ENCODE measurements at regions not wholly inside any gene's neighbourhood (a gene's known extent, or its start where the extent isn't known, plus 50 kb on each side); places are given as distances from the start of the nearest gene placed in this dataset.

- no peaks in the 10 kb centered on the region for H3K4me1 ChIP-seq
- intact Hi-C loops (cut with DNase I) = no loop called here
- 72% methylated on average over 2 of the region's 3 CpGs for WGBS (ENCODE audit: insufficient coverage, low coverage, low lambda C conversion rate, missing lambda C conversion rate)
- no peaks in the 10 kb centered on the region for H3K27me3 ChIP-seq
- ATAC-seq (no peak), DNase-seq (no peak)
- TF ChIP-seq CTCF (IDR thresholded peaks at IDR 0.05) (no peak), POLR2A (IDR thresholded peaks at IDR 0.05) (no peak)
- no peak overlapping the region for H3K27ac ChIP-seq
- H3K36me3 ChIP-seq = no peaks in the 10 kb centered on the region
- no peaks in the 10 kb centered on the region for H3K9me3 ChIP-seq
- no peak overlapping the region for H3K4me3 ChIP-seq
These were observed 145.7 kb downstream of the SYF2 start for GRCh38 chr1:25086518-25087079.

- 0% methylated on average over 1 of the region's 1 CpG for WGBS (ENCODE audit: insufficient coverage, low coverage, low lambda C conversion rate, missing lambda C conversion rate)
- no peaks in the 10 kb centered on the region for H3K9me3 ChIP-seq
- no peaks in the 10 kb centered on the region for H3K36me3 ChIP-seq
- ATAC-seq = no peak
- no peaks in the 10 kb centered on the region for H3K4me1 ChIP-seq
- no peaks in the 10 kb centered on the region for H3K27me3 ChIP-seq
- TF ChIP-seq CTCF (IDR thresholded peaks at IDR 0.05) (no peak), POLR2A (IDR thresholded peaks at IDR 0.05) (no peak)
- no peak for DNase-seq
- H3K4me3 ChIP-seq = no peak overlapping the region
- H3K27ac ChIP-seq = no peak overlapping the region
- intact Hi-C loops (cut with DNase I) = no loop called here
These were observed 147.9 kb downstream of the SYF2 start for GRCh38 chr1:25084407-25084806.

- intact Hi-C loops (cut with DNase I) = no loop called here
- peak in 1 of 3 donors; percentile 18 for DNase-seq
- ATAC-seq = no peak
- Histone ChIP-seq H3K27me3 (no peaks in the 10 kb centered on the region), H3K4me1 (no peaks in the 10 kb centered on the region), H3K27ac (no peak overlapping the region), H3K9me3 (no peaks in the 10 kb centered on the region), H3K36me3 (no peaks in the 10 kb centered on the region), H3K4me3 (no peak overlapping the region)
- TF ChIP-seq POLR2A (IDR thresholded peaks at IDR 0.05) = no peak
- TF ChIP-seq CTCF (IDR thresholded peaks at IDR 0.05) = no peak
- 63% methylated on average over 8 of the region's 20 CpGs for WGBS (ENCODE audit: insufficient coverage, low coverage, low lambda C conversion rate, missing lambda C conversion rate)
These were observed 148.6 kb downstream of the SYF2 start for GRCh38 chr1:25083481-25084345.

GRCh38 chr1:25082995-25083394 lies 149.3 kb downstream of the SYF2 start:
- DNase-seq = peak in 1 of 3 donors; percentile 32
- no peaks in the 10 kb centered on the region for H3K27me3 ChIP-seq
- intact Hi-C loops (cut with DNase I) = no loop called here
- WGBS (ENCODE audit: insufficient coverage, low coverage, low lambda C conversion rate, missing lambda C conversion rate) = 96% methylated on average over 4 of the region's 5 CpGs
- ATAC-seq = no peak
- no peak for TF ChIP-seq POLR2A (IDR thresholded peaks at IDR 0.05)
- TF ChIP-seq CTCF (IDR thresholded peaks at IDR 0.05) = no peak
- no peaks in the 10 kb centered on the region for H3K9me3 ChIP-seq
- H3K4me1 ChIP-seq = no peaks in the 10 kb centered on the region
- no peaks in the 10 kb centered on the region for H3K36me3 ChIP-seq
- H3K27ac ChIP-seq = no peak overlapping the region
- no peak overlapping the region for H3K4me3 ChIP-seq
